Frontal cortex (tissue), 3 donors: ENCODE measurements at regions not wholly inside any gene's neighbourhood (a gene's known extent, or its start where the extent isn't known, plus 50 kb on each side); places are given as distances from the start of the nearest gene placed in this dataset.

Source experiments
- DNase-seq, 2 donors: peaks; one replicate each; pipeline ENCODE4 v3.0.0; 2012; ENCODE audit warnings: low spot score in 2 of 2
- FAIRE-seq: peaks from 2 replicates; lab custom pipeline; 2012; peaks lifted over from hg19 to GRCh38; lab: Jason Lieb, UNC
- donor health status: control.
- donor health status: control.
- donor health status: control.

- DNase-seq: no peak
- no peak for FAIRE-seq
These were observed 146.0 kb upstream of the STEAP4 start for GRCh38 chr7:88452646-88453045.

- no peak for FAIRE-seq
- DNase-seq: no peak
These were observed 144.2 kb upstream of the STEAP4 start for GRCh38 chr7:88450874-88451273.

GRCh38 chr7:88449410-88449809 is 142.7 kb upstream of the STEAP4 start:
- FAIRE-seq: no peak

GRCh38 chr7:88442413-88442812 is 135.7 kb upstream of the STEAP4 start:
- DNase-seq (no peak), FAIRE-seq (no peak)

More at GRCh38 chr7:88449410-88449809, 142.7 kb upstream of the STEAP4 start:
- DNase-seq: no peak

GRCh38 chr7:88437132-88437531 is 130.4 kb upstream of the STEAP4 start:
- DNase-seq (no peak), FAIRE-seq (no peak)

- no peak for DNase-seq
- FAIRE-seq: no peak
These were observed 125.6 kb upstream of the STEAP4 start for GRCh38 chr7:88432301-88432700.

GRCh38 chr7:88431882-88432281 is 125.2 kb upstream of the STEAP4 start:
- FAIRE-seq: no peak
- no peak for DNase-seq

GRCh38 chr7:88429382-88429781 is 122.7 kb upstream of the STEAP4 start:
- DNase-seq: no peak

GRCh38 chr7:88402529-88402928 is 95.8 kb upstream of the STEAP4 start:
- FAIRE-seq: no peak
- DNase-seq: no peak

More at GRCh38 chr7:88429382-88429781, 122.7 kb upstream of the STEAP4 start:
- FAIRE-seq: no peak

- FAIRE-seq: no peak
- DNase-seq: no peak
These were observed 94.4 kb upstream of the STEAP4 start for GRCh38 chr7:88401009-88401623.

GRCh38 chr7:88399696-88400240 is 93.1 kb upstream of the STEAP4 start:
- no peak for FAIRE-seq
- no peak for DNase-seq

GRCh38 chr7:88399036-88399435 is 92.3 kb upstream of the STEAP4 start:
- FAIRE-seq (no peak), DNase-seq (no peak)

- FAIRE-seq (no peak), DNase-seq (no peak)
These were observed 91.8 kb upstream of the STEAP4 start for GRCh38 chr7:88398459-88398858.

- FAIRE-seq: no peak
These were observed 90.2 kb upstream of the STEAP4 start for GRCh38 chr7:88396948-88397322.

GRCh38 chr7:88396295-88396947 is 89.7 kb upstream of the STEAP4 start:
- FAIRE-seq: no peak
- DNase-seq: no peak

More at GRCh38 chr7:88396948-88397322, 90.2 kb upstream of the STEAP4 start:
- no peak for DNase-seq

GRCh38 chr7:88395715-88396114 is 89.0 kb upstream of the STEAP4 start:
- DNase-seq: no peak
- FAIRE-seq: no peak

- no peak for FAIRE-seq
These were observed 84.6 kb upstream of the STEAP4 start for GRCh38 chr7:88391247-88391646.

GRCh38 chr7:88387368-88387767 is 80.7 kb upstream of the STEAP4 start:
- DNase-seq (no peak), FAIRE-seq (no peak)

More at GRCh38 chr7:88391247-88391646, 84.6 kb upstream of the STEAP4 start:
- DNase-seq: no peak

- no peak for DNase-seq
These were observed 80.0 kb upstream of the STEAP4 start for GRCh38 chr7:88386665-88387156.

GRCh38 chr7:88377434-88377833 is 70.7 kb upstream of the STEAP4 start:
- DNase-seq: no peak
- no peak for FAIRE-seq

More at GRCh38 chr7:88386665-88387156, 80.0 kb upstream of the STEAP4 start:
- no peak for FAIRE-seq

GRCh38 chr7:88368686-88369085 is 62.0 kb upstream of the STEAP4 start:
- DNase-seq: no peak
- no peak for FAIRE-seq
